HG02884 (cell line): ENCODE measurements at regions not wholly inside any gene's neighbourhood (a gene's known extent, or its start where the extent isn't known, plus 50 kb on each side); places are given as distances from the start of the nearest gene placed in this dataset.

Source experiments
- ATAC-seq: cut with Tn5 transposase; IDR thresholded peaks from one replicate; pipeline ENCODE4 v1.9.1; 2021; ENCODE audit warnings: mild to moderate bottlenecking, moderate library complexity; ENCODE audit not compliant: unreplicated experiment

- ATAC-seq: no peak
These were observed 224.5 kb downstream of the EN1 start for GRCh38 chr2:118622913-118623312.

- no peak for ATAC-seq
These were observed 225.3 kb downstream of the EN1 start for GRCh38 chr2:118622108-118622507.

GRCh38 chr2:118618279-118618678 lies 229.2 kb downstream of the EN1 start:
- ATAC-seq: no peak

- no peak for ATAC-seq
These were observed 231.0 kb downstream of the EN1 start for GRCh38 chr2:118616432-118616831.

GRCh38 chr2:118614841-118615271 lies 232.6 kb downstream of the EN1 start:
- ATAC-seq: no peak

- ATAC-seq: no peak
These were observed 233.7 kb downstream of the EN1 start for GRCh38 chr2:118613737-118614136.

- no peak for ATAC-seq
These were observed 235.8 kb downstream of the EN1 start for GRCh38 chr2:118611691-118612090.

GRCh38 chr2:118609138-118609537 lies 238.3 kb downstream of the EN1 start:
- no peak for ATAC-seq

- no peak for ATAC-seq
These were observed 239.8 kb downstream of the EN1 start for GRCh38 chr2:118607641-118608040.

- no peak for ATAC-seq
These were observed 242.6 kb downstream of the EN1 start for GRCh38 chr2:118604811-118605210.

- ATAC-seq: no peak
These were observed 243.1 kb downstream of the EN1 start for GRCh38 chr2:118604371-118604770.

- no peak for ATAC-seq
These were observed 248.3 kb downstream of the EN1 start for GRCh38 chr2:118599141-118599540.

- no peak for ATAC-seq
These were observed 250.8 kb downstream of the EN1 start for GRCh38 chr2:118596620-118597019.

- ATAC-seq: no peak
These were observed 254.2 kb downstream of the EN1 start for GRCh38 chr2:118593257-118593656.

- ATAC-seq: no peak
These were observed 256.2 kb downstream of the EN1 start for GRCh38 chr2:118591223-118591622.

- ATAC-seq: no peak
These were observed 257.7 kb downstream of the EN1 start for GRCh38 chr2:118589721-118590120.

GRCh38 chr2:118588850-118589249 lies 258.6 kb downstream of the EN1 start:
- ATAC-seq: no peak

- no peak for ATAC-seq
These were observed 261.1 kb downstream of the EN1 start for GRCh38 chr2:118586312-118586711.

- ATAC-seq: no peak
These were observed 262.6 kb downstream of the EN1 start for GRCh38 chr2:118584877-118585276.

- ATAC-seq: no peak
These were observed 263.2 kb downstream of the EN1 start for GRCh38 chr2:118584062-118584749.

- no peak for ATAC-seq
These were observed 265.4 kb downstream of the EN1 start for GRCh38 chr2:118582058-118582457.

- no peak for ATAC-seq
These were observed 266.8 kb downstream of the EN1 start for GRCh38 chr2:118580651-118581050.

- no peak for ATAC-seq
These were observed 267.3 kb downstream of the EN1 start for GRCh38 chr2:118580107-118580506.
